CD4-positive, CD25-positive, alpha-beta regulatory T cell (primary cell): ENCODE measurements at regions not wholly inside any gene's neighbourhood (a gene's known extent, or its start where the extent isn't known, plus 50 kb on each side); places are given as distances from the start of the nearest gene placed in this dataset.

Experiments used
- ATAC-seq, 2 donors: fragments of 150-1000 bp; cut with Tn5 transposase; one replicate each; pipeline ENCODE4 v1.10.0; 2021; ENCODE audit warnings: low read depth in 2 of 2, moderate number of reproducible peaks in 2 of 2, moderate library complexity in 1 of 2
- DNase-seq, 3 donors: peaks; one replicate each; pipeline versions ENCODE4 v3.0.0 to v3.0.0-alpha.2; 2012 to 2022; ENCODE audit warnings: mixed read lengths in 1 of 3
- H3K27ac ChIP-seq: one replicate; pipeline ENCODE4 v1.7.0; 2013; ENCODE audit warnings: mild to moderate bottlenecking, low read length; ENCODE audit not compliant: insufficient read depth, poor library complexity, severe bottlenecking
- H3K27me3 ChIP-seq: one replicate; pipeline ENCODE4 v1.7.0; 2013; ENCODE audit warnings: low read length; ENCODE audit not compliant: control insufficient read depth, insufficient read depth
- H3K36me3 ChIP-seq: one replicate; pipeline ENCODE4 v1.7.0; 2013; ENCODE audit warnings: mild to moderate bottlenecking, low read length, moderate library complexity; ENCODE audit not compliant: control insufficient read depth, insufficient read depth
- H3K4me1 ChIP-seq: 2 replicates; pipeline ENCODE4 v1.7.0; 2013; ENCODE audit warnings: mild to moderate bottlenecking, low read length; ENCODE audit not compliant: insufficient read depth, control insufficient read depth, poor library complexity, severe bottlenecking
- H3K4me3 ChIP-seq: one replicate; pipeline ENCODE4 v1.7.0; 2013; ENCODE audit warnings: low read depth, mild to moderate bottlenecking, low read length, moderate library complexity
- H3K9me3 ChIP-seq, 2 experiments: 1 replicate in 1 of 2; 2 replicates in 1 of 2; pipeline ENCODE4 v1.7.0; 2013; ENCODE audit warnings: low read length in 2 of 2, mild to moderate bottlenecking in 1 of 2, moderate library complexity in 1 of 2; ENCODE audit not compliant: control insufficient read depth in 2 of 2
- H3K27ac Mint-ChIP-seq, 3 donors: one replicate each; pipeline ENCODE4 v1.8.0; 2020 to 2022; ENCODE audit warnings: mild to moderate bottlenecking in 3 of 3, mixed read lengths in 3 of 3, moderate library complexity in 2 of 3
- H3K27me3 Mint-ChIP-seq: one replicate; pipeline ENCODE4 v1.8.0; 2022; ENCODE audit warnings: mild to moderate bottlenecking, mixed read lengths
- H3K36me3 Mint-ChIP-seq: one replicate; pipeline ENCODE4 v1.8.0; 2020; ENCODE audit warnings: mixed read lengths
- H3K4me1 Mint-ChIP-seq, 4 donors: one replicate each; pipeline ENCODE4 v1.8.0; 2020 to 2022; ENCODE audit warnings: mixed read lengths in 4 of 4, mild to moderate bottlenecking in 1 of 4
- H3K4me3 Mint-ChIP-seq, 4 donors: one replicate each; pipeline ENCODE4 v1.8.0; 2020 to 2022; ENCODE audit warnings: mild to moderate bottlenecking in 4 of 4, mixed read lengths in 4 of 4, moderate library complexity in 3 of 4
- H3K9me3 Mint-ChIP-seq, 7 donors: one replicate each; pipeline ENCODE4 v1.8.0; 2020 to 2022; ENCODE audit warnings: mixed read lengths in 7 of 7, mild to moderate bottlenecking in 3 of 7, moderate library complexity in 2 of 7

- no peaks in the 10 kb centered on the region for H3K4me1 Mint-ChIP-seq
- H3K27ac Mint-ChIP-seq, result no peak overlapping the region
- Histone ChIP-seq H3K4me3 (no peak overlapping the region), H3K36me3 (no peaks in the 10 kb centered on the region), H3K9me3 (no peaks in the 10 kb centered on the region), H3K4me1 (no peaks in the 10 kb centered on the region), H3K27me3 (no peaks in the 10 kb centered on the region), H3K27ac (no peak overlapping the region)
- DNase-seq (no peak), ATAC-seq (no peak)
- H3K27me3 Mint-ChIP-seq, result peaks cover 6% of the 10 kb centered on the region
- no peaks in the 10 kb centered on the region for H3K9me3 Mint-ChIP-seq
- H3K36me3 Mint-ChIP-seq, result no peaks in the 10 kb centered on the region
- no peak overlapping the region for H3K4me3 Mint-ChIP-seq
Measured at GRCh38 chr10:91349381-91349780, 60.8 kb upstream of the HECTD2 start.

- Mint-ChIP-seq H3K4me3 (no peak overlapping the region), H3K27ac (no peak overlapping the region), H3K27me3 (peaks cover 15% of the 10 kb centered on the region), H3K9me3 (peaks cover 0 to 2% (median 0%) of the 10 kb centered on the region in 7 donors), H3K4me1 (no peaks in the 10 kb centered on the region), H3K36me3 (no peaks in the 10 kb centered on the region)
- no peak overlapping the region for H3K4me3 ChIP-seq
- no peak for DNase-seq
- no peaks in the 10 kb centered on the region for H3K27me3 ChIP-seq
- H3K36me3 ChIP-seq, result no peaks in the 10 kb centered on the region
- H3K9me3 ChIP-seq, result no peaks in the 10 kb centered on the region
- H3K27ac ChIP-seq, result no peak overlapping the region
- no peak for ATAC-seq
- no peaks in the 10 kb centered on the region for H3K4me1 ChIP-seq
Measured at GRCh38 chr10:91350651-91351081, 59.5 kb upstream of the HECTD2 start.

- no peak overlapping the region for H3K27ac Mint-ChIP-seq
- H3K27me3 ChIP-seq, result peaks cover 8% of the 10 kb centered on the region
- H3K27me3 Mint-ChIP-seq, result peaks cover 20% of the 10 kb centered on the region
- DNase-seq, result no peak
- H3K9me3 Mint-ChIP-seq, result peaks cover 0 to 2% (median 0%) of the 10 kb centered on the region in 7 donors
- no peak overlapping the region for H3K4me3 Mint-ChIP-seq
- H3K4me1 Mint-ChIP-seq, result no peaks in the 10 kb centered on the region
- H3K27ac ChIP-seq, result no peak overlapping the region
- no peaks in the 10 kb centered on the region for H3K4me1 ChIP-seq
- no peaks in the 10 kb centered on the region for H3K36me3 Mint-ChIP-seq
- no peaks in the 10 kb centered on the region for H3K36me3 ChIP-seq
- H3K4me3 ChIP-seq, result no peak overlapping the region
- ATAC-seq, result no peak
- no peaks in the 10 kb centered on the region for H3K9me3 ChIP-seq
Measured at GRCh38 chr10:91352760-91353159, 57.4 kb upstream of the HECTD2 start.

GRCh38 chr10:91354166-91355075 lies 55.7 kb upstream of the HECTD2 start:
- no peak overlapping the region for H3K4me3 Mint-ChIP-seq
- peaks cover 0 to 2% (median 0%) of the 10 kb centered on the region in 7 donors for H3K9me3 Mint-ChIP-seq
- H3K4me1 Mint-ChIP-seq, result no peaks in the 10 kb centered on the region
- Histone ChIP-seq H3K27ac (no peak overlapping the region), H3K9me3 (no peaks in the 10 kb centered on the region), H3K4me1 (no peaks in the 10 kb centered on the region), H3K36me3 (no peaks in the 10 kb centered on the region), H3K4me3 (no peak overlapping the region), H3K27me3 (peaks cover 8% of the 10 kb centered on the region)
- H3K27me3 Mint-ChIP-seq, result peaks cover 20% of the 10 kb centered on the region
- DNase-seq (no peak), ATAC-seq (no peak)
- H3K36me3 Mint-ChIP-seq, result no peaks in the 10 kb centered on the region
- H3K27ac Mint-ChIP-seq, result no peak overlapping the region

- Histone ChIP-seq H3K27me3 (peaks cover 12% of the 10 kb centered on the region), H3K4me1 (no peaks in the 10 kb centered on the region), H3K4me3 (no peak overlapping the region), H3K27ac (no peak overlapping the region), H3K36me3 (no peaks in the 10 kb centered on the region), H3K9me3 (no peaks in the 10 kb centered on the region)
- H3K4me3 Mint-ChIP-seq, result no peak overlapping the region
- peaks cover 0 to 2% (median 0%) of the 10 kb centered on the region in 7 donors for H3K9me3 Mint-ChIP-seq
- no peaks in the 10 kb centered on the region for H3K4me1 Mint-ChIP-seq
- peaks cover 20% of the 10 kb centered on the region for H3K27me3 Mint-ChIP-seq
- H3K27ac Mint-ChIP-seq, result no peak overlapping the region
- no peaks in the 10 kb centered on the region for H3K36me3 Mint-ChIP-seq
- DNase-seq (no peak), ATAC-seq (no peak)
Measured at GRCh38 chr10:91355998-91356397, 54.1 kb upstream of the HECTD2 start.

- Mint-ChIP-seq H3K36me3 (no peaks in the 10 kb centered on the region), H3K9me3 (peaks cover 0 to 4% (median 2%) of the 10 kb centered on the region in 7 donors), H3K4me3 (no peak overlapping the region), H3K27ac (no peak overlapping the region), H3K27me3 (peaks cover 25% of the 10 kb centered on the region), H3K4me1 (no peaks in the 10 kb centered on the region)
- Histone ChIP-seq H3K4me3 (no peak overlapping the region), H3K27me3 (peaks cover 13% of the 10 kb centered on the region), H3K4me1 (no peaks in the 10 kb centered on the region), H3K27ac (no peak overlapping the region), H3K9me3 (no peaks in the 10 kb centered on the region), H3K36me3 (no peaks in the 10 kb centered on the region)
- ATAC-seq, result no peak
- no peak for DNase-seq
Measured at GRCh38 chr10:91357497-91357896, 52.6 kb upstream of the HECTD2 start.
